GM12875 (cell line): ENCODE measurements at regions not wholly inside any gene's neighbourhood (a gene's known extent, or its start where the extent isn't known, plus 50 kb on each side); places are given as distances from the start of the nearest gene placed in this dataset.

ENCODE experiments used
- H3K4me3 ChIP-seq: one replicate; pipeline ENCODE4 v1.5.1; 2011; ENCODE audit warnings: low read depth, low read length, control low read depth
- CTCF ChIP-seq: IDR thresholded peaks from 2 replicates; pipeline ENCODE4 v1.5.1; 2011; ENCODE audit warnings: low read depth, mild to moderate bottlenecking, control low read depth, inconsistent platforms, low read length, moderate library complexity, borderline replicate concordance; ENCODE audit not compliant: insufficient read depth

DNA sequence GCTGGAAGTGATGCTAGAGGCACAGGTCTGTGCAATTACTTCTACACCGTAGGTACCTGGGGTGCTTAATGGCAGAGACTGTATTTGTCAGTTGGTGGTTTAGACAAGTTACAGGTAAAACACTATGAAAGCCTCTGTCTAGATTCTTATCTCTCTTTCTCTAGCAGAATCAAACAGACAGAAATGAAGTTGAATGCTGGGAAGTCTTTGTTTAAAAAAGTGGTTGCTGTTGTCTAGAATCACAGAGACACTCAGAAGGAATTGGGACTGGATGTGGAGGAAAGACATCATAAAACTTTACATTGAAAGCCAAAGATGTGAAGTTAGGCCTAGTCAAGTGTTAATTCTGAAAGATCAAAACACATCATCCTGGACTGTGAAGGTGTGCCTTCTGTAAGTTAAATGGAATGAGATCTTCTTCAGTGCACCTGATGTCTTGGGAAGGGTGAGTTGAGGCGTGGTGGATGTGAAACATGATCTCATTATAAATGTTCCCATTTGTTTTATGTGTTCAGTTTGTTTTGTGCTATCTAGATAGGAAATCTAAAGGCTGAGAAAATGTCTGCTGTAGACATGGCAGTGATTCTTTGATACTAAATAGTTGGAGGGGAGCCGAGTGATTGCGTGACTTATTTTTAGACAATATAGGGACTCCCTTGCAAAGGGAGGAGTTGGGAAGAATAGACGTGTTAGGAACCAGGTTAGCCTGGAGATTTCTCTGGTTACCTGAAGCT, 290.2 kb downstream of the SOX4 start:
- no peak for TF ChIP-seq CTCF
- no peak overlapping the region for H3K4me3 ChIP-seq

GRCh38 chr6:21885111-21885510, 291.6 kb downstream of the SOX4 start:
- H3K4me3 ChIP-seq: no peak overlapping the region
- TF ChIP-seq CTCF: no peak

DNA sequence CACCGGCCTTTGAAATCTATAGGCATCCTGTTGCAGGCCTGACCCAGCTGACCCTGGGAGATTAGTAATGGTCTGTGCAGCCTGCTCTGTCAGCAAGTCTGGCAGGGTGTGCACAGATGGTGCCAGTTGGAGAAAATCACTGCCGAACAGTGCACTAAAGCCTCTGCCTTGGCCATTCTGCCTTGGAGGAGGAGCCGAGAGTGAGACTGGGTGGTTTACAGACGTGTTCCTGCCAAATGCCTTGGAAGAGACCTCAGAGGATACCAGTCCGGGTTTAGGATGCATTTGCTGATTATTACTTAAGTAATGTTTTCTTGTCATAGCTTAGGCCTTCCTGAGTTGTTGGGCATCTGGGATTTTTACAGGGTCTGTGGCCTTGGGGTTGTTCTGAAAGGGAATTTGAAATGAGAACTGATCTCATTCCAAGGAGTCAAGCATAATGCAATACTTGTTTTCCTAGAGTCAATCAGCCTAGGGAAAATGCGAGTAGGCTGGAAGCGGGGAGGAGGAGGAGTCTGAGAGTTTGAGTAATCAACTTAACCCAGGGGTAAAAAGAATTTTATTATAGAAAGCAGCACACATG, 292.1 kb downstream of the SOX4 start:
- H3K4me3 ChIP-seq: no peak overlapping the region
- no peak for TF ChIP-seq CTCF

DNA sequence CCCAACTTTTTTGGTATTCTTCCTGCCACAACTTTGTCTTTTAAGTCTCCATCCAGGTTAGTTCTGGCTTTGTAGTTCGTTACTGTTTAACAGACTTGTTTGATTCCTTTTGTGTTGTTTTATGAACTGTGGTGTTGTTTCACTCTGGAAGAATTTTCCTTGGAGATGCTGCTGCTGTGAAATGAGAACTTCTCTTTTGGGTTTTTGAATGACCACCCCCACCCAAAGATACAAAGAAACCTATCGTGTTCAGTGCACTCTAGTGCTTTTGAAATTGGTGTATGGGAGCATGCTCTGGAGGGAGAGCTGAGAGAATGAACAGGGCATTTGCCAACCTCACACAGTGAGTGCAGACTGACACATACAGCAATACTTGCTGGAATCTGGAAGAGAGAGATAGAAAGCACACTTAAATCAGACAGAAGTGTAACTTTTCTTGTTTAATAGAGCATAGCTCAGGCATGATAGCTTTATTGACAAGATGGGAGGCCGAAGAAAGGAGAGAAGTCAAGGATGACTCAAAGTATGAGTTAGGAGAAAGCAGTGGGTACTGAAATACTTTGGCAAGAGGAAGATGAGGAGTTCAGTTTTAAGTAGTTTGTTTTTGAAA, 293.1 kb downstream of the SOX4 start:
- no peak for TF ChIP-seq CTCF
- H3K4me3 ChIP-seq: no peak overlapping the region

- no peak for TF ChIP-seq CTCF
- H3K4me3 ChIP-seq: no peak overlapping the region
These were observed 294.0 kb downstream of the SOX4 start for GRCh38 chr6:21887231-21888185.

- no peak for TF ChIP-seq CTCF
- H3K4me3 ChIP-seq: no peak overlapping the region
These were observed 297.5 kb downstream of the SOX4 start for GRCh38 chr6:21891080-21891479.
